ENCODE measurements at regions not wholly inside any gene's neighbourhood (a gene's known extent, or its start where the extent isn't known, plus 50 kb on each side); places are given as distances from the start of the nearest gene placed in this dataset.

- BruUV-seq (replicated peaks), result no TSS peak
- Histone ChIP-seq H3K4me1 (ENCODE audit: control insufficient read depth, extremely low read depth, insufficient read depth, low read length) (no peaks in the 10 kb centered on the region), H3K79me2 (ENCODE audit: control insufficient read depth, insufficient read depth, low read length) (no peaks in the 10 kb centered on the region), H3K27ac (ENCODE audit: insufficient read depth, low read depth, low read length) (no peak overlapping the region), H4K20me1 (replicated peaks; ENCODE audit: control insufficient read depth, extremely low read depth, insufficient read depth, low read length) (no peaks in the 10 kb centered on the region), H3K36me3 (ENCODE audit: control insufficient read depth in 2 of 2, extremely low read depth in 1 of 2, insufficient read depth in 2 of 2, low read length in 2 of 2) (no peaks in the 10 kb centered on the region), H3K9me1 (replicated peaks; ENCODE audit: control insufficient read depth, extremely low read depth, insufficient read depth, low read length) (no peaks in the 10 kb centered on the region), H3K4me3 (replicated peaks in 1 of 3; ENCODE audit: insufficient read depth in 1 of 3, low read depth in 1 of 3, low read length in 3 of 3) (no peak overlapping the region), H3K9ac (replicated peaks; ENCODE audit: extremely low read depth, insufficient read depth, low read length) (no peak overlapping the region), H3K9me3 (replicated peaks; ENCODE audit: control insufficient read depth, insufficient read depth, low read length) (no peaks in the 10 kb centered on the region), H3K4me2 (ENCODE audit: insufficient read depth, low read length) (no peak overlapping the region), H2AFZ (ENCODE audit: low read depth, low read length) (no peak overlapping the region), H3K27me3 (ENCODE audit: control insufficient read depth in 2 of 2, insufficient read depth in 2 of 2, low read length in 2 of 2) (no peaks in the 10 kb centered on the region)
- dilution Hi-C loops (cut with MboI; ENCODE audit: extremely low pct_ligation_motif_present, low sequenced_read_pairs), result no loop called here
- TF ChIP-seq MYC (IDR thresholded peaks at IDR 0.05; ENCODE audit: low read depth, low read length) (no peak), CTCF (IDR thresholded peaks at IDR 0.05; ENCODE audit: extremely low read depth in 1 of 2, insufficient read depth in 1 of 2, low read depth in 1 of 2, low read length in 2 of 2) (no peak), POLR2AphosphoS5 (IDR thresholded peaks at IDR 0.05; ENCODE audit: insufficient read depth, low read depth, low read length) (no peak), GATA2 (IDR thresholded peaks at IDR 0.05; ENCODE audit: insufficient read depth, insufficient read length, low read depth, low read length) (no peak), JUN (IDR thresholded peaks at IDR 0.05; ENCODE audit: borderline replicate concordance, insufficient read depth, insufficient read length, low read depth) (no peak), POLR2A (IDR thresholded peaks at IDR 0.05; ENCODE audit: low read depth, low read length) (no peak), EZH2 (IDR thresholded peaks at IDR 0.05; ENCODE audit: borderline replicate concordance, low read depth, low read length, severe bottlenecking) (no peak), MAX (IDR thresholded peaks at IDR 0.05; ENCODE audit: insufficient read depth, insufficient read length) (no peak), FOS (IDR thresholded peaks at IDR 0.05; ENCODE audit: borderline replicate concordance, insufficient read depth, low read length) (no peak)
- CTCF ChIA-PET, result no interaction called here
- intact Hi-C loops (cut with micrococcal nuclease), result no loop called here
- no peak for FAIRE-seq
- DNase-seq (ENCODE audit: low read depth, low spot score), result no peak
- POLR2A ChIA-PET, result no interaction called here
Observed at GRCh38 chr10:9357471-9357870, 1303.0 kb downstream of the GATA3 start.

All from endothelial cell of umbilical vein (primary cell).